Mesenchymal stem cell (in vitro differentiated cells and primary cell): ENCODE measurements at regions not wholly inside any gene's neighbourhood (a gene's known extent, or its start where the extent isn't known, plus 50 kb on each side); places are given as distances from the start of the nearest gene placed in this dataset.

Source experiments
- DNase-seq: peaks from one replicate; pipeline ENCODE4 v3.0.0-alpha.2; 2013
- H2AFZ ChIP-seq: one replicate; pipeline ENCODE4 v1.6.1; 2013; ENCODE audit warnings: low read depth, mild to moderate bottlenecking, control low read depth, inconsistent platforms, low read length, moderate library complexity
- H2AK5ac ChIP-seq: 2 replicates; pipeline ENCODE4 v1.6.1; 2013; ENCODE audit warnings: low read length, moderate library complexity, mild to moderate bottlenecking, inconsistent platforms; ENCODE audit not compliant: severe bottlenecking
- H2BK120ac ChIP-seq: one replicate; pipeline ENCODE4 v1.6.1; 2013; ENCODE audit warnings: low read depth, mild to moderate bottlenecking, inconsistent platforms, low read length, moderate library complexity
- H2BK12ac ChIP-seq, 2 experiments: one replicate each; pipeline ENCODE4 v1.6.1; 2013; ENCODE audit warnings: inconsistent platforms in 2 of 2, low read length in 2 of 2, mild to moderate bottlenecking in 2 of 2, moderate library complexity in 2 of 2, control low read depth in 1 of 2
- H2BK15ac ChIP-seq: one replicate; pipeline ENCODE4 v1.6.1; 2013; ENCODE audit warnings: mild to moderate bottlenecking, low read depth, inconsistent platforms; ENCODE audit not compliant: poor library complexity, severe bottlenecking
- H2BK5ac ChIP-seq: 2 replicates; pipeline ENCODE4 v1.6.1; 2013; ENCODE audit warnings: low read depth, mild to moderate bottlenecking, low read length, control low read depth, inconsistent platforms; ENCODE audit not compliant: poor library complexity, severe bottlenecking
- H3K14ac ChIP-seq, 2 experiments: one replicate each; pipeline ENCODE4 v1.6.1; 2013; ENCODE audit warnings: inconsistent platforms in 2 of 2, low read length in 2 of 2, control low read depth in 1 of 2, mild to moderate bottlenecking in 1 of 2, moderate library complexity in 1 of 2
- H3K18ac ChIP-seq, 2 experiments: one replicate each; pipeline ENCODE4 v1.6.1; 2013; ENCODE audit warnings: inconsistent platforms in 2 of 2, low read length in 2 of 2, control low read depth in 1 of 2, low read depth in 1 of 2, mild to moderate bottlenecking in 1 of 2
- H3K23ac ChIP-seq, 2 experiments: one replicate each; pipeline ENCODE4 v1.6.1; 2013; ENCODE audit warnings: inconsistent platforms in 2 of 2, low read length in 2 of 2, mild to moderate bottlenecking in 2 of 2, moderate library complexity in 2 of 2, control low read depth in 1 of 2
- H3K27ac ChIP-seq: 2 replicates; pipeline ENCODE4 v1.5.1; 2013; ENCODE audit warnings: mild to moderate bottlenecking, moderate library complexity, low read length, control low read depth, inconsistent platforms; ENCODE audit not compliant: poor library complexity, severe bottlenecking
- H3K27me3 ChIP-seq, 2 experiments: 2 replicates each; pipeline versions ENCODE4 v1.6.1 to v1.7.0; 2013; ENCODE audit warnings: low read length in 2 of 2, mild to moderate bottlenecking in 2 of 2, moderate library complexity in 2 of 2, control low read depth in 1 of 2, inconsistent platforms in 1 of 2; ENCODE audit not compliant: control insufficient read depth in 1 of 2, insufficient read depth in 1 of 2
- H3K36me3 ChIP-seq, 2 experiments: 2 replicates each; pipeline versions ENCODE4 v1.6.1 to v1.7.0; 2013; ENCODE audit warnings: low read length in 2 of 2, control low read depth in 1 of 2, inconsistent platforms in 1 of 2, low read depth in 1 of 2, mild to moderate bottlenecking in 1 of 2; ENCODE audit not compliant: insufficient read depth in 2 of 2, control insufficient read depth in 1 of 2
- H3K4ac ChIP-seq, 2 experiments: one replicate each; pipeline ENCODE4 v1.6.1; 2013; ENCODE audit warnings: inconsistent platforms in 2 of 2, low read length in 2 of 2, mild to moderate bottlenecking in 2 of 2, moderate library complexity in 2 of 2, control low read depth in 1 of 2, low read depth in 1 of 2
- H3K4me1 ChIP-seq: 2 replicates; pipeline ENCODE4 v1.6.1; 2013; ENCODE audit warnings: low read depth, low read length, control low read depth; ENCODE audit not compliant: control insufficient read depth, insufficient read depth
- H3K4me2 ChIP-seq: 2 replicates; pipeline ENCODE4 v1.6.1; 2013; ENCODE audit warnings: low read length, mild to moderate bottlenecking, inconsistent platforms; ENCODE audit not compliant: poor library complexity, severe bottlenecking
- H3K4me3 ChIP-seq, 2 experiments: 2 replicates each; pipeline versions ENCODE4 v1.5.1 to v1.7.0; 2013; ENCODE audit warnings: low read length in 2 of 2, mild to moderate bottlenecking in 2 of 2, control low read depth in 1 of 2, low read depth in 1 of 2; ENCODE audit not compliant: insufficient read depth in 1 of 2
- H3K79me1 ChIP-seq: replicated peaks from 2 replicates; pipeline ENCODE4 v1.6.1; 2013; ENCODE audit warnings: mild to moderate bottlenecking, control low read depth, low read length, inconsistent platforms; ENCODE audit not compliant: poor library complexity, severe bottlenecking
- H3K9ac ChIP-seq: 2 replicates; pipeline ENCODE4 v1.7.0; 2013; ENCODE audit warnings: mild to moderate bottlenecking, low read length, moderate library complexity
- H3K9me3 ChIP-seq: 2 replicates; pipeline ENCODE4 v1.7.0; 2013; ENCODE audit warnings: mild to moderate bottlenecking, low read length; ENCODE audit not compliant: control insufficient read depth
- H4K8ac ChIP-seq: one replicate; pipeline ENCODE4 v1.6.1; 2013; ENCODE audit warnings: inconsistent platforms, mild to moderate bottlenecking, low read length, moderate library complexity
- H4K91ac ChIP-seq: one replicate; pipeline ENCODE4 v1.6.1; 2013; ENCODE audit warnings: mild to moderate bottlenecking, low read length, inconsistent platforms
- WGBS: methylation state at CpG from one replicate; pipeline ENCODE4 v1.1.7; 2013; ENCODE audit warnings: mixed read lengths; 5-methylcytosine and 5-hydroxymethylcytosine counted together

DNA sequence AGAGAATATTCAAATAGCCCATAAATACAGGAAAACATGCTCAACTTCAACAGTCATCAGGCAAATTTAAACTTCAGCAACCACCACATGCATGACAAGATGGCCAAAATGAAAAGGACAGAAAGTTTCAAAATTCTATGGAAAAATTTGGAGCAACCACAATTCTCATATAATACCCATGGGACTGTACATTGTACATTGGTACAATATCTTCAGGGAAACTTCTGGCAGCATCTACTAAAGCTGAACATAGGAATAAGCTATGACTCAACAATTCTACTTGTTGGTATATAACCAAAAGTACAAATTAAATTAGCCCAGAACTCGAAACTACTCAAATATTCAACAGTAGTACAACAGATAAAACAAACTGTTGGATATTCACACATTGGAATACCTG, 847.6 kb downstream of the TBL1XR1 start:
- Histone ChIP-seq H3K18ac (no peak overlapping the region), H3K23ac (no peak overlapping the region), H2BK5ac (no peak overlapping the region), H3K79me1 (no peaks in the 10 kb centered on the region), H3K27ac (no peak overlapping the region), H3K9ac (no peak overlapping the region), H3K4me1 (no peaks in the 10 kb centered on the region), H4K8ac (no peak overlapping the region), H3K4me3 (no peak overlapping the region), H2AK5ac (no peak overlapping the region), H3K14ac (no peak overlapping the region), H4K91ac (no peak overlapping the region), H2BK12ac (no peak overlapping the region), H2BK15ac (no peak overlapping the region), H2BK120ac (no peak overlapping the region), H3K36me3 (no peaks in the 10 kb centered on the region), H3K9me3 (no peaks in the 10 kb centered on the region), H3K27me3 (no peaks in the 10 kb centered on the region), H3K4me2 (no peak overlapping the region), H2AFZ (no peak overlapping the region), H3K4ac (no peak overlapping the region)
- 85% methylated on average over 1 of the region's 1 CpG for WGBS
- no peak for DNase-seq

DNA sequence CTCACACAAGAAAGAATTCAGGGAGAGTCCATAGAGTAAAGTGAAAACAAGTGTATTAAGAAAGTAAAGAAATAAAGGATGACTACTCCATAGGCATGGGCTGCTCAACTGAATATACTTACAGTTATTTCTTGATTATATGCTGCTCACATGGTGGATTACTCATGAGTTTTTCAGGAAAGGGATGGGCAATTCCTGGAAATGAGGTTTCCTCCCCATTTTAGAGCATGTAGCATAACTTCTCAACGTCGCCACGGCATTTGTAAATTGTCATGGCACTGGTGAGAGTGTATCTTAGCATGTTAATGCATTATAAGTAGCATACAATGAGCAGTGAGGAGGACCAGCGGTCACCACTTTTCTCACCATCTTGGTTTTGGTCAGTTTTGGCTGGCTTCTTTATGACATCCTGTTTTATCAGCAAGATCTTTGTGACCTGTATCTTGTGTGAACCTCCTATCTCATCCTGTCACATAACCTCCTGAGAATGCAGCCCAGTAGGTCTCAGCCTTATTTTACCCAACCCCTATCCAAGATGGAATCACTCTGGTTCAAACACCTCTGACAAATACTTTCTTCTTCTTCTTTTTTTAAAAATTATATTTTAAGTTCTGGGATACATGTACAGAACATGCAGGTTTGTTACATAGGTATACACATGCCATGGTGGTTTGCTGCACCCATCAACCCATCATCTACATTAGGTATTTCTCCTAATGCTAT, 849.7 kb downstream of the TBL1XR1 start:
- H4K91ac ChIP-seq = no peak overlapping the region
- H3K4me3 ChIP-seq = no peak overlapping the region
- no peak overlapping the region for H3K14ac ChIP-seq
- H2AK5ac ChIP-seq = no peak overlapping the region
- H3K4me1 ChIP-seq = no peaks in the 10 kb centered on the region
- H3K4ac ChIP-seq = no peak overlapping the region
- H3K18ac ChIP-seq = no peak overlapping the region
- no peak overlapping the region for H2BK5ac ChIP-seq
- no peaks in the 10 kb centered on the region for H3K36me3 ChIP-seq
- no peaks in the 10 kb centered on the region for H3K9me3 ChIP-seq
- WGBS = 76% methylated on average over 4 of the region's 4 CpGs
- H2BK12ac ChIP-seq = no peak overlapping the region
- H3K4me2 ChIP-seq = no peak overlapping the region
- H2BK15ac ChIP-seq = no peak overlapping the region
- H3K27me3 ChIP-seq = no peaks in the 10 kb centered on the region
- H3K9ac ChIP-seq = no peak overlapping the region
- H3K27ac ChIP-seq = no peak overlapping the region
- H3K79me1 ChIP-seq = no peaks in the 10 kb centered on the region
- no peak overlapping the region for H2BK120ac ChIP-seq
- no peak overlapping the region for H3K23ac ChIP-seq
- H4K8ac ChIP-seq = no peak overlapping the region
- no peak overlapping the region for H2AFZ ChIP-seq
- no peak for DNase-seq

DNA sequence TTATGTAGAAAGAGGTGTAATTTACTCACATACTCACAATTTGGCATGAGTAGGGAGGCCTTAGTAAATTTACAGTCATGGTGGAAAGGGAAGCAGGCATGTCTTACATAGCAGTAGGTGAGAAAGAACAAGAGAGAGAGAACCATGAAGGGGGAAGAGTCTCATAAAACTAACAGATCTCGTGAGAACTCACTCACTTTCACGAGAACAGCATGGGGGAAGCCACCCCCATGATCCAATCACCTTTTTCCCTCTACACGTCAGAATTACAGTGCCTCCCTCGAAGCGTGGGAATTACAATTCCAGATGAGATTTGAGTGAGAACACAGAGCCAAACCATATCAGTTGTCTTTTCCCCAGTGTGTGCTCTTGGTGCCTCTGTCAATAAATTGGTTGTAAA, 855.3 kb downstream of the TBL1XR1 start:
- Histone ChIP-seq H2AFZ (no peak overlapping the region), H3K36me3 (no peaks in the 10 kb centered on the region), H3K27me3 (no peaks in the 10 kb centered on the region), H3K23ac (no peak overlapping the region), H3K4me1 (no peaks in the 10 kb centered on the region), H3K79me1 (no peaks in the 10 kb centered on the region), H2AK5ac (no peak overlapping the region), H4K8ac (no peak overlapping the region), H4K91ac (no peak overlapping the region), H2BK15ac (no peak overlapping the region), H3K4me3 (no peak overlapping the region), H3K14ac (no peak overlapping the region), H3K27ac (no peak overlapping the region), H3K9me3 (peaks cover 4% of the 10 kb centered on the region), H2BK12ac (no peak overlapping the region), H3K4me2 (no peak overlapping the region), H2BK5ac (no peak overlapping the region), H3K18ac (no peak overlapping the region), H3K4ac (no peak overlapping the region), H3K9ac (no peak overlapping the region), H2BK120ac (no peak overlapping the region)
- 85% methylated on average over 3 of the region's 5 CpGs for WGBS
- no peak for DNase-seq

DNA sequence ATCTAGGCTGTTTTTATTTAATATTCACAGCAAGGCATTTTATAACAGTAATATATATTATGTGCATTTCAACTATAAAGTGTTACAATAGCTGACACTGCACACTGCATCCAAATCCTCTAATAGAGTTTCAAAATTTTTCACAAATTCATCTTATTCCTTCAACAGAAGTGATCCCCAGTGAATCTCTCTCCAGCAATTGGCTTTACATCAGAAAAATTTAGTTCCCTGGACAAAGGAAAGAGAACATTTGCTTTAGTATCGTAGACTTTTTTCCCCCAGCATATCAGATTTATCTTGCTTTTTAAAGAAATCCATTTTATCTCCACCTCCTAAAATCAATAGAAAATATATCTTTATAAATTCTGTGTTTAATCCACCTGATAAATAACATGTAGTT, 868.6 kb downstream of the TBL1XR1 start:
- Histone ChIP-seq H3K4me2 (no peak overlapping the region), H2BK120ac (no peak overlapping the region), H2BK5ac (no peak overlapping the region), H3K9me3 (no peaks in the 10 kb centered on the region), H2AFZ (no peak overlapping the region), H3K23ac (no peak overlapping the region), H3K4me1 (no peaks in the 10 kb centered on the region), H3K4ac (no peak overlapping the region), H2AK5ac (no peak overlapping the region), H3K18ac (no peak overlapping the region), H3K27ac (no peak overlapping the region), H2BK12ac (no peak overlapping the region), H3K4me3 (no peak overlapping the region), H3K27me3 (no peaks in the 10 kb centered on the region), H2BK15ac (no peak overlapping the region), H4K8ac (no peak overlapping the region), H3K79me1 (no peaks in the 10 kb centered on the region), H4K91ac (no peak overlapping the region), H3K9ac (no peak overlapping the region), H3K36me3 (no peaks in the 10 kb centered on the region), H3K14ac (no peak overlapping the region)
- WGBS = no CpG with 5 or more reads among the region's 1 CpG
- DNase-seq = no peak
